GM19043 (cell line): ENCODE measurements at regions not wholly inside any gene's neighbourhood (a gene's known extent, or its start where the extent isn't known, plus 50 kb on each side); places are given as distances from the start of the nearest gene placed in this dataset.
"Not testable (repeated sequence)": the region's sequence is repeated elsewhere in the genome, so short reads cannot be mapped to it uniquely, and the experiment has no call there.

Source experiments
- ATAC-seq: cut with Tn5 transposase; IDR thresholded peaks from one replicate; pipeline ENCODE4 v1.9.1; 2021; ENCODE audit warnings: low read depth; ENCODE audit not compliant: unreplicated experiment

DNA sequence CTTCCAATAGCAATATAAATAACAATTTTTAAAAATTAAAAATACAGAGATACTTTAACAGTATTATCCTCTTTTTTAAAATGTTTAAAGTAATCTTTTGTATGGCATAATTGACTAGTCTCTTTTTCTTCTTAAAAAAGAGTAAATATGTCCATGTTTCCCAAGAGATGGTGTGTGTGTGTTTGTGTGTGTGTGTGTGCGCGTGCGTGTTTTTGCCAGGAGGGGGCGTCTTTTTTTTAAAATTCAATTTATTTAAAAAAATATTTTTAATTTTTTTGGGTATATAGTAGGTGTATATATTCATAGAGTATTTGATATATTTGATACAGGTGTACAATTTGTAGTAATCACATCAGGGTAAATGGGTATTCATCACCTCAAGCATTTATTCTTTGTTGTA, 1073.7 kb downstream of the PCDH7 start:
- no peak for ATAC-seq

DNA sequence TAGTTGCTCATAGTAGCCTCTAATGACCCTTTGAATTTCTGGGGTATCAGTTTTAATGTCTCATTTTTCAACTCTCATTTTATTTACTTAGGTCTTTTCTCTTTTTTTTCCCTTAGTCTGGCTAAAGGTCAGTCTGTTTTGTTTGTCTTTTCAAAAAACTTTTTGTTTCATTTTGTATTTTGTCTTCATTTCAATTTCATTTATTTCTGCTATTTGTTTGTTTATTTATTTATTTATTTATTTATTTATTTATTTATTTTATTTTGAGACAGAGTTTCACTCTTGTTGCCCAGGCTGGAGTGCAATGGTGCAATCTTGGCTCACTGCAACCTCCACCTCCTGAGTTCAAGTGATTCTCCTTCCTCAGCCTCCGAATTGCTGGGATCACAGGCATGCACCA, 1076.9 kb downstream of the PCDH7 start:
- ATAC-seq, result not testable (repeated sequence)

DNA sequence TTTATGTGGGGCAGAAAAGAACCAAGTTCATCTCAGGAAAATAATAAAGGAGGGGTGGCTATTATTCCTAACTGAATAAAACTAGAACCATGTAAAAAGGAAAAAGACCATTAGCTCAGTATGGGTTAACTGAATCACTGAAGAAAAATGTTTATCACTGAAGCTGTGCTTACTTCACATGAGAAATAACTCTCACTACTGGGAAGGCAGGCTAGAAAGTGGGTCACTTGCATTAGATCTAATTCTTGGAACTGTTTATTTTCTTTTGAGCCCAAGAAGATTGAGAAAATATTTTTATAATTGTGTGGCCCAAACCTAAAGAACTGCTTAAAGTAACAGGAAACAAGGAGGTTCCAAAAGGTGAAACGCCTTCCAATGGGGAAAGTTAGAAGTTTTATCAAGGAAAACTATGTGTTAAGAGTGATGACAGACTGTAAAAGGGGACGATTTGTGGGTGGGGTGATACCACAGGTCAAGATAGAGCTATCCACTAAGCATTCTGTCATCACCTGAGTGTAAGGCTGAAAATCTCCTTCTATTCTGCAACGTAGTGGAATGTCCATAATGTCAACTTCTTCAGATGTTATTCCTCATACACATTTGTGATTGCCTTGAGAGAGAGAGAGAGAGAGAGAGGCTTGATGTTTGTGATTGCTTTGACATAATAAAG, 1083.5 kb downstream of the PCDH7 start:
- ATAC-seq, result no peak

DNA sequence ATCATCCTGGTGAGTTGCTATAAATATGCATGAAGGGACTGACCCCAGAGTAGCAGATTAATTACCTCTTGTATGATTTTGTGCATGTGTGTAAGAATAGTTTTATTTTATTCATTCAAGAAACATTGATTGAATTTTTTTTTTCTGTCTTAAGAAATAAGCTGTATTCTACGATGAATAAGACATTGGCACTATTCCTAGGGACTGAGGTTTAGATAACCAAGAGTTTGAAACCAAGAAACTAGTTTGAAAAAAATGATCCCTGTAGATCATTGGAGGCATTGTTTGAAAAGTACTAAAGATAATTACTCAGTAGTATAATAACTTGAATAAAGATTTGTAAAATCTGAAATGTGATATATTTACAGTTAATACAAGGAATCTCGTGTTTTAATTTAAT, 1086.9 kb downstream of the PCDH7 start:
- ATAC-seq, result no peak

DNA sequence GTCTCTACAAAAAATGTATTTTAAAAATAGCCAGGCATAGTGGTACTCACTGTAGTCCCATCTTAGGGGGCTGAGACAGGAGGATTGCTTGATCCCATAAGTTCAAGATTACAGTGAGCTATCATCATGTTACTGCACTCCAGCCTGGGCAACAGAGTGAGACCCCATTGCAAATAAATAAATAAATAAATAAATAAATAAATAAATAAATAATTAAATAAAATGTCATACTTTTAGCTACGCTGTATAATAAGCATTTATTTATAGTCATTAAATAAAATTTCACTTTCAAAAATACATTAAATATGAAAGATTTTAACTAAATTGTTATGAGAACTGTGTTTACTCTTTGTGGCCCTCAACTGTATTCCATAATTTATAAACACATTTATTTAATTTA, 1124.2 kb downstream of the PCDH7 start:
- no peak for ATAC-seq

GRCh38 chr4:31851946-31852345, 1131.8 kb downstream of the PCDH7 start:
- no peak for ATAC-seq

DNA sequence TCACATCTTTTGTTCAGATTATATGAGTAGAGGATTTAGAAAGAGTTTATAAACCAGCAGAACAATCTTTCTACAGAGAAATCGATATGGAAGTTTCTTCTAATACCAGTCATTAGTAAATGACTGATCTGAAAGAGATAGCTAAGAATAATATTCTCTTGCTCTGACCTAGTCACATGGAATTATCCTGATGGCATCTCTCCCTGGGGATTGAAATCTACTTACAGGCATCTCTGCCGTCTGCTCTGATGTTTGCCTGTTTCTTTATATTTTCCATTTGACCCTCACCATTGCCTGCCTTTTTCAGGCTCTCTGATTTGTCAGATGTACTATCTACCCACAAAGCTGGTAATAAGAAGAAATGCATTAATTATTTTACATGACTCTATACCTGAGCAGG, 1157.3 kb downstream of the PCDH7 start:
- no peak for ATAC-seq

GRCh38 chr4:31880837-31881236, 1160.7 kb downstream of the PCDH7 start:
- ATAC-seq, result not testable (repeated sequence)

GRCh38 chr4:31896349-31896748, 1176.2 kb downstream of the PCDH7 start:
- no peak for ATAC-seq

- ATAC-seq, result no peak
Observed at GRCh38 chr4:31905363-31905762, 1185.2 kb downstream of the PCDH7 start.

DNA sequence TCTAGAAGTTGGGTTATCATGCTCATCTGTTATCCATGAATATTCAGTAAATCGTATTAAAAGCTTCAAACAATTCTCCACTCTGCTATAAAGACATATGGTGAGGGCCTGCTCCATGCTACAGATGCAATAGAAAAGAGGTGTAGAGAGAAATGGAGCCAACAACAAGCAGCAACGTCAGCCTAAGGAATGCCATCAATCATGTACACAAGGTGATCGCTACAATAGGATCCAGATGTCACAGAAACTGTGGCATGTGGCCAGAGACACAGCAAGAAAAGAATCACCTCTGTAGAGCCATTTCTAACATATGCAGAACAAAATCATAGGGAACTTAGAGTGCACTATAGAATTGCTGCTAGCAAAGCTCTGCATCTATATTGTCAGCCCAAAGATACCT, 1188.1 kb downstream of the PCDH7 start:
- ATAC-seq, result no peak

GRCh38 chr4:31917334-31917733, 1197.2 kb downstream of the PCDH7 start:
- ATAC-seq, result no peak

- ATAC-seq, result no peak
Observed at GRCh38 chr4:31918891-31919290, 1198.7 kb downstream of the PCDH7 start.

- ATAC-seq, result no peak
Observed at GRCh38 chr4:31923634-31924033, 1203.5 kb downstream of the PCDH7 start.

DNA sequence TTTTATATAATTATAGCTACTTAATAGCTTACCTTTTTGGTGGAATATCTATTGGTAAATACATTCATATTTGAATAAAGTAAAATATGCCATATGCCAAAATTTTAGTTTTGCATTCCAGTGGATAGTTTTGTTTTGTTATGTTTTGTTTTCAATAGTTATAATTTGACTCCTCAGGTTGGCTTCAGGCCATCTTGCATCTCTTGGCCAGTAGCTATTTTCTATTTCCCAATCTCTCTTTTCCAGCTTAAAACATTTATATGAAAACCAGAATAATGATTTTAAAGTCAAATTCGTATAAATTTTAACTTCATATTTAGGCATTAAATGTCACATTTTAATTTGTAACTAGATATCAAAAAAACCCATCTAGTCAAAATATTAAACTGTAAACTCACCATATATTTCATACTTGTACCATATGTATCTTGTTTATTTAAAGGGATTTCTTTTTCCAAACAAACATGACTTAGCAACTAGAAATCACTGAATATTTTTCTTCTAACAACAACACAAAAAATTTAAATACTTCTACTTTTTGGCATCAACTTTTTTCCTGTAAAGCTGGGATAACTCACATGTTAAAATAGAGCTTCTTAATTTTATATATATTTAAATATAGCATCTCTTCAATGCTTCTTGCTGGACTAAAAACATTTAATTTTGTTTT, 1209.6 kb downstream of the PCDH7 start:
- no peak for ATAC-seq

DNA sequence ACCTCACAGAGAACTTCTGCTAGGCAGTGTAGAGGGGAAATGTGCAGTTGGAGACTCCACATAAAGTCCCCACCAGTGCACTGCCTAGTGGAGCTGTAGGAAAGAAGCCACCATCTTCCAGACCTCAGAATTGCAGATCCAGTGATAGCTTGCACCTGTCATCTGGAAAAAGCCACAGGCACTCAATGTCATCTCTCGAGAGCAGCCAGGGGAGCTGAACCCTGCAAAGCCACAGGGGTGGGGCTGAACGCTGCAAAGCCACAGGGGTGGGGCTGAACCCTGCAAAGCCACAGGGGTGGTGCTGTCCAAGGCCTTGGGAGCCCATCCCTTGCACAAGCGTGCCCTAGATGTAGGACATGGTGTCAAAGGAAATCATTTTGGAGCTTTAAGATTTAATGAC, 1226.3 kb downstream of the PCDH7 start:
- ATAC-seq, result no peak

DNA sequence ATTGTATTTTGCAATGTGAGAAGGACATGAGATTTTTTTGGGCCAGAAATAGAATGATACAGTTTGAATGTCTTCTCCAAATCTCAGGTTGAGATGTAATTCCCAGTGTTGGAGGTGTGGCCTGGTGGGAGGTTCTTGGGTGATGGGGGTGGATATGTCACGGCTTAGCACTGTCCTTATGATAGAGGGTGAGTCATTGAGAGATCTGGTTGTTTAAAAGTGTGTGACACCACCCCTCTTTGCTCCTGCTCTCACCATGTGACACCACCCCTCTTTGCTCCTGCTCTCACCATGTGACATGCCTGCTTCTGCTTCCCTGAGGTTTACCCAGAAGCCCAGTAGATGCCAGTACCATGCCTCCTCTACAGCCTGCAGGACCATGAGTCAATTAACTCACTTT, 1226.9 kb downstream of the PCDH7 start:
- no peak for ATAC-seq

GRCh38 chr4:31949045-31949444, 1228.9 kb downstream of the PCDH7 start:
- no peak for ATAC-seq

GRCh38 chr4:31955346-31955745, 1235.2 kb downstream of the PCDH7 start:
- ATAC-seq, result no peak

DNA sequence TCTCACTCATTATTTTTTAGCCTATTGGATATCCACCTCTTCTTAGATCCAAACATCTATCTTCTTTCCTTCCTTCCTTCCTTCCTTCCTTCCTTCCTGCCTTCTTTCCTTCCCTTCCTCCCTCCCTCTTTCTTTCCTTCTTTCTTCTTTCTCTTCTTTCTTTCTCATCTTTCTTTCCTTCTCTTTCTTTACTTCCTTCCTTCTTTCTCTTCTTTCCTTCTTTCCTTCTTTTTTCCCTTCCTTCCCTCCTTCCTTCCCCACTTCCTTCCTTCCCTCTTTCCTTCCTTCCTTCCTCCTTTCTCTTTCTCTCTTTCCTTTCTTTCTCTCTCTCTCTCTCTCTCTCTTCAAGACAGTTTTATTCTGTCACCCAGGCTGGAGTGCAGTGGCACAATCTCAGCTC, 1239.8 kb downstream of the PCDH7 start:
- ATAC-seq, result no peak

- no peak for ATAC-seq
Observed at GRCh38 chr4:31964685-31965084, 1244.5 kb downstream of the PCDH7 start.

- ATAC-seq, result no peak
Observed at GRCh38 chr4:31968842-31969241, 1248.7 kb downstream of the PCDH7 start.
